ENCODE measurements at regions not wholly inside any gene's neighbourhood (a gene's known extent, or its start where the extent isn't known, plus 50 kb on each side); places are given as distances from the start of the nearest gene placed in this dataset.

DNA sequence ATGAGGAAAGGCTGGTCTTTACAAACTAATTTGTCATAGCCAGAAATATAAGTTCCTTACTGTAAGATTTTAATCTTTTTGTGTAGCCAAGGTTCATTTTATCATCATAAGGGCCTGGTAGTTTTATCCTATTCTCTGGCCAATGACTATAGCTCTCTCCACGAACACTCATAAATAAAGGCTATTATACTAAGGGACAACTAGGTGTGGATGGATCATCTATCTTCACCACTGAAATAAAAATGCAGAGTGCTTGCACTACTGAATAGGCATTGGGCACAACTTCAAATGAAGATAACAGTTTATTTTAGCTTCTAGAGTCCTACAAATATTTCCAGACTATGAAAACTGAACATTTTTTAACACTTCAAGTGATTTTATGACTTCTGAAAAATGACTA lies 698.6 kb downstream of the NOVA1 start:
- TF ChIP-seq, protein P1, sequence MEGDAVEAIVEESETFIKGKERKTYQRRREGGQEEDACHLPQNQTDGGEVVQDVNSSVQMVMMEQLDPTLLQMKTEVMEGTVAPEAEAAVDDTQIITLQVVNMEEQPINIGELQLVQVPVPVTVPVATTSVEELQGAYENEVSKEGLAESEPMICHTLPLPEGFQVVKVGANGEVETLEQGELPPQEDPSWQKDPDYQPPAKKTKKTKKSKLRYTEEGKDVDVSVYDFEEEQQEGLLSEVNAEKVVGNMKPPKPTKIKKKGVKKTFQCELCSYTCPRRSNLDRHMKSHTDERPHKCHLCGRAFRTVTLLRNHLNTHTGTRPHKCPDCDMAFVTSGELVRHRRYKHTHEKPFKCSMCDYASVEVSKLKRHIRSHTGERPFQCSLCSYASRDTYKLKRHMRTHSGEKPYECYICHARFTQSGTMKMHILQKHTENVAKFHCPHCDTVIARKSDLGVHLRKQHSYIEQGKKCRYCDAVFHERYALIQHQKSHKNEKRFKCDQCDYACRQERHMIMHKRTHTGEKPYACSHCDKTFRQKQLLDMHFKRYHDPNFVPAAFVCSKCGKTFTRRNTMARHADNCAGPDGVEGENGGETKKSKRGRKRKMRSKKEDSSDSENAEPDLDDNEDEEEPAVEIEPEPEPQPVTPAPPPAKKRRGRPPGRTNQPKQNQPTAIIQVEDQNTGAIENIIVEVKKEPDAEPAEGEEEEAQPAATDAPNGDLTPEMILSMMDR (IDR thresholded peaks at IDR 0.05) = no peak
- TF ChIP-seq POLR2A (IDR thresholded peaks at IDR 0.05) = no peak
